HCT116 (cell line): ENCODE measurements at regions not wholly inside any gene's neighbourhood (a gene's known extent, or its start where the extent isn't known, plus 50 kb on each side); places are given as distances from the start of the nearest gene placed in this dataset.

ENCODE experiments used
- EGR1 ChIP-seq: IDR thresholded peaks from 2 replicates; pipeline ENCODE4 v1.6.1; 2012; ENCODE audit warnings: low read depth
- EZH2 ChIP-seq: fragments of 200-600 bp; sonication (generic); IDR thresholded peaks from 2 replicates; pipeline ENCODE4 v1.6.1; 2017; ENCODE audit warnings: antibody characterized with exemption, mixed run types
- JUND ChIP-seq: IDR thresholded peaks from 2 replicates; pipeline ENCODE4 v1.6.1; 2012
- SIN3A ChIP-seq: IDR thresholded peaks from 2 replicates; pipeline ENCODE4 v1.6.1; 2012; ENCODE audit warnings: low read depth
- TF ChIP-seq, protein P1 (sequence below), 3 experiments: fragments of 200-600 bp in 1 of 3; sonication (generic) in 1 of 3; IDR thresholded peaks in 2 of 3; conservative IDR thresholded peaks in 1 of 3; 2 replicates each; pipeline ENCODE4 v1.5.1; 2012 to 2017; ENCODE audit warnings: low read depth in 2 of 3, low read length in 2 of 3, antibody characterized with exemption in 1 of 3, borderline replicate concordance in 1 of 3, control low read depth in 1 of 3, mild to moderate bottlenecking in 1 of 3, mixed read lengths in 1 of 3, mixed run types in 1 of 3, moderate library complexity in 1 of 3; ENCODE audit not compliant: insufficient read depth in 1 of 3

DNA sequence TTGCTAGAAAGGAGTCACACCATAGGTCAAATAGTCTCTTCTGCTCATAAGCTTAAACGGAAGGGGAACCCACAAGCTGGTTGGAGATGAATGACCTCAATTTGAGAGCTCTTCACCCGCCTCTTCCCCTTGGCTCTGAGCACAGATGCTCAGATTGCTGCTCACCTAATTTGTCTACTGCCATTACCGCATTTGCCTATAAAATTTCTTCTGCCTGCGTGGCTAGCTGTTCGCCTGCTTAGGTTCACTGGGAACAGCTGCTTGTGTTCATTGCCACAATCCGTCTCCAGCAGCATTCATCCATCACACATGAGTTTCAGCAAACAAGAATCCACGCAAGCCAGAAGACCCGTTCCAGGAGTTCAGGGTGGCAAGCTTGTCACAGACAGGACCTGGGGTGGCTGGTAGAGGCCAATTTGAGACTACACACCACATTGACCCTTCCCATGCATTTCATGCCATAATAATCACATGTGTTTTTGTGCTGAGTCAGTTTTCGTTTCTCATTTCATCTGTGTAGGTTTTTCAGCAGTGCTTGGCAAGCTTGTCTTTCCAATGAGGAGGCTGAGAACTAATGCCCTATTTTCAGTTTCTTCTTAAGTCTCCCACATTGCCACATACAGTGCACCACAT, 50.2 kb upstream of the DNAH5 start:
- TF ChIP-seq SIN3A (no peak), EZH2 (no peak), EGR1 (no peak), JUND (no peak)
- TF ChIP-seq, protein P1, sequence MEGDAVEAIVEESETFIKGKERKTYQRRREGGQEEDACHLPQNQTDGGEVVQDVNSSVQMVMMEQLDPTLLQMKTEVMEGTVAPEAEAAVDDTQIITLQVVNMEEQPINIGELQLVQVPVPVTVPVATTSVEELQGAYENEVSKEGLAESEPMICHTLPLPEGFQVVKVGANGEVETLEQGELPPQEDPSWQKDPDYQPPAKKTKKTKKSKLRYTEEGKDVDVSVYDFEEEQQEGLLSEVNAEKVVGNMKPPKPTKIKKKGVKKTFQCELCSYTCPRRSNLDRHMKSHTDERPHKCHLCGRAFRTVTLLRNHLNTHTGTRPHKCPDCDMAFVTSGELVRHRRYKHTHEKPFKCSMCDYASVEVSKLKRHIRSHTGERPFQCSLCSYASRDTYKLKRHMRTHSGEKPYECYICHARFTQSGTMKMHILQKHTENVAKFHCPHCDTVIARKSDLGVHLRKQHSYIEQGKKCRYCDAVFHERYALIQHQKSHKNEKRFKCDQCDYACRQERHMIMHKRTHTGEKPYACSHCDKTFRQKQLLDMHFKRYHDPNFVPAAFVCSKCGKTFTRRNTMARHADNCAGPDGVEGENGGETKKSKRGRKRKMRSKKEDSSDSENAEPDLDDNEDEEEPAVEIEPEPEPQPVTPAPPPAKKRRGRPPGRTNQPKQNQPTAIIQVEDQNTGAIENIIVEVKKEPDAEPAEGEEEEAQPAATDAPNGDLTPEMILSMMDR (IDR thresholded peaks at IDR 0.05 in 2 of 3, conservative IDR thresholded peaks at IDR 0.05 in 1 of 3; ENCODE audit: borderline replicate concordance in 1 of 3, insufficient read depth in 1 of 3, low read depth in 2 of 3, low read length in 2 of 3), result no peak
